IMR-90 (cell line): ENCODE measurements at regions not wholly inside any gene's neighbourhood (a gene's known extent, or its start where the extent isn't known, plus 50 kb on each side); places are given as distances from the start of the nearest gene placed in this dataset.

Experiments used
- ATAC-seq: fragments of 200-7000 bp; cut with Tn5 transposase; 2 replicates; pipeline ENCODE4 v1.9.1; 2020; ENCODE audit warnings: low read depth, mild to moderate bottlenecking, moderate library complexity
- BruUV-seq: library from RNA; stranded (reverse); fragments of 400-500 nt; replicated peaks from 2 replicates; lab custom pipeline; 2021; lab: Mats Ljungman, UMichigan
- CTCF ChIA-PET: fragments of 300-600 bp; formaldehyde crosslinking; extraction: SDS; loops from one replicate; lab custom pipeline; 2021; ENCODE audit warnings: antibody characterized with exemption; lab: Yijun Ruan, JAX
- POLR2A ChIA-PET: fragments of 300-600 bp; sonication (Branson Sonifier 250); formaldehyde crosslinking; loops from one replicate; lab custom pipeline; 2022; ENCODE audit warnings: antibody characterized with exemption; ENCODE audit not compliant: unreplicated experiment; lab: Charles Lee
- DNase-seq: peaks from one replicate; pipeline ENCODE4 v3.0.0; 2013
- H2AFZ ChIP-seq: replicated peaks from 2 replicates; pipeline ENCODE3; 2013; ENCODE audit warnings: low read length, mild to moderate bottlenecking; ENCODE audit not compliant: poor library complexity
- H2AK5ac ChIP-seq: 2 replicates; pipeline ENCODE4 v1.6.1; 2013; ENCODE audit warnings: low read depth, low read length, inconsistent platforms
- H2AK9ac ChIP-seq: replicated peaks from 2 replicates; pipeline ENCODE3; 2013; ENCODE audit warnings: mild to moderate bottlenecking, low read depth, low read length, moderate library complexity; ENCODE audit not compliant: poor library complexity
- H2BK120ac ChIP-seq: 2 replicates; pipeline ENCODE4 v1.6.1; 2013; ENCODE audit warnings: low read depth, low read length, inconsistent platforms
- H2BK15ac ChIP-seq: 3 replicates; pipeline ENCODE4 v1.6.1; 2013; ENCODE audit warnings: low read depth, low read length, inconsistent platforms
- H2BK20ac ChIP-seq: 2 replicates; pipeline ENCODE4 v1.6.1; 2013; ENCODE audit warnings: low read depth, mild to moderate bottlenecking, inconsistent platforms, low read length, moderate library complexity
- H2BK5ac ChIP-seq: 2 replicates; pipeline ENCODE4 v1.6.1; 2013; ENCODE audit warnings: mild to moderate bottlenecking, low read depth, low read length, inconsistent platforms; ENCODE audit not compliant: poor library complexity, severe bottlenecking
- H3K14ac ChIP-seq: replicated peaks from 2 replicates; pipeline ENCODE4 v1.6.1; 2013; ENCODE audit warnings: low read depth, low read length, inconsistent platforms
- H3K18ac ChIP-seq: 2 replicates; pipeline ENCODE4 v1.6.1; 2013; ENCODE audit warnings: low read depth, low read length, control low read depth
- H3K23ac ChIP-seq: 2 replicates; pipeline ENCODE4 v1.6.1; 2013; ENCODE audit warnings: low read depth, low read length, inconsistent platforms
- H3K27ac ChIP-seq: 2 replicates; pipeline ENCODE4 v1.5.1; 2013; ENCODE audit warnings: mild to moderate bottlenecking, control low read depth, low read length; ENCODE audit not compliant: insufficient read depth
- H3K27me3 ChIP-seq: 2 replicates; pipeline ENCODE4 v1.6.1; 2013; ENCODE audit warnings: low read length; ENCODE audit not compliant: control insufficient read depth, insufficient read depth
- H3K36me3 ChIP-seq: 2 replicates; pipeline ENCODE4 v1.6.1; 2013; ENCODE audit warnings: low read length, mixed read lengths; ENCODE audit not compliant: control insufficient read depth, insufficient read depth
- H3K4ac ChIP-seq: 2 replicates; pipeline ENCODE4 v1.6.1; 2013; ENCODE audit warnings: low read depth, low read length, inconsistent platforms
- H3K4me1 ChIP-seq: 2 replicates; pipeline ENCODE4 v1.6.1; 2013; ENCODE audit warnings: low read length, mixed read lengths; ENCODE audit not compliant: control insufficient read depth, insufficient read depth
- H3K4me2 ChIP-seq: 2 replicates; pipeline ENCODE4 v1.6.1; 2013; ENCODE audit warnings: low read depth, mild to moderate bottlenecking, control low read depth, low read length, moderate library complexity
- H3K4me3 ChIP-seq: 2 replicates; pipeline ENCODE4 v1.5.1; 2013; ENCODE audit warnings: low read depth, mild to moderate bottlenecking, control low read depth, low read length, moderate library complexity; ENCODE audit not compliant: insufficient read depth
- H3K56ac ChIP-seq: 2 replicates; pipeline ENCODE4 v1.6.1; 2013; ENCODE audit warnings: low read length, inconsistent platforms; ENCODE audit not compliant: insufficient read depth; ENCODE audit errors: extremely low read depth
- H3K79me1 ChIP-seq, 2 experiments: 2 replicates each; pipeline ENCODE4 v1.6.1; 2013; ENCODE audit warnings: low read length in 2 of 2, inconsistent platforms in 1 of 2, low read depth in 1 of 2
- H3K9ac ChIP-seq: 2 replicates; pipeline ENCODE4 v1.6.1; 2013; ENCODE audit warnings: low read depth, low read length, control low read depth
- H3K9me1 ChIP-seq: 2 replicates; pipeline ENCODE4 v1.6.1; 2013; ENCODE audit warnings: low read length, inconsistent platforms; ENCODE audit not compliant: insufficient read depth
- H3K9me3 ChIP-seq: 2 replicates; pipeline ENCODE4 v1.6.1; 2013; ENCODE audit warnings: low read length; ENCODE audit not compliant: control insufficient read depth, insufficient read depth
- H4K20me1 ChIP-seq: 2 replicates; pipeline ENCODE4 v1.6.1; 2013; ENCODE audit warnings: low read length, inconsistent platforms; ENCODE audit not compliant: insufficient read depth
- H4K5ac ChIP-seq: 2 replicates; pipeline ENCODE4 v1.6.1; 2013; ENCODE audit warnings: mild to moderate bottlenecking, low read depth, low read length, control low read depth
- H4K8ac ChIP-seq, 2 experiments: 2 replicates each; pipeline ENCODE4 v1.6.1; 2013; ENCODE audit warnings: low read depth in 2 of 2, low read length in 2 of 2, control low read depth in 1 of 2, inconsistent platforms in 1 of 2
- H4K91ac ChIP-seq: 2 replicates; pipeline ENCODE4 v1.6.1; 2013; ENCODE audit warnings: low read depth, low read length, inconsistent platforms; ENCODE audit not compliant: insufficient read depth
- CEBPB ChIP-seq: IDR thresholded peaks from 2 replicates; pipeline ENCODE4 v1.6.1; 2012; ENCODE audit warnings: low read depth, low read length, improper control_type of control experiment
- MAFK ChIP-seq: IDR thresholded peaks from 2 replicates; pipeline ENCODE4 v1.6.1; 2012; ENCODE audit warnings: low read depth, low read length, improper control_type of control experiment
- WGBS, 2 experiments: methylation state at CpG; one replicate each; pipeline versions ENCODE4 v1.1.5 to v1.1.7; 2013; ENCODE audit warnings: missing lambda C conversion rate in 2 of 2; ENCODE audit not compliant: insufficient read length in 1 of 2; ENCODE audit errors: extremely low coverage in 2 of 2; 5-methylcytosine and 5-hydroxymethylcytosine counted together
- dilution Hi-C: fragments of 300-500 bp; cut with HindIII; formaldehyde crosslinking; loops from one replicate; pipeline ENCODE4 v1.14.3; 2018; ENCODE audit warnings: low sequenced_read_pairs; ENCODE audit not compliant: unreplicated experiment
- in situ Hi-C: fragments of 300-500 bp; cut with MboI; formaldehyde crosslinking; loops from 3 replicates; pipeline ENCODE4 v1.14.3; 2019; ENCODE audit warnings: low sequenced_read_pairs, inconsistent platforms, mixed read lengths
- intact Hi-C: fragments of 100-400 bp; cut with micrococcal nuclease; formaldehyde crosslinking; loops from 2 replicates; pipeline ENCODE4 v1.10.0; 2022

GRCh38 chr3:106067711-106068110, 198.9 kb upstream of the CBLB start:
- Histone ChIP-seq H3K9ac (no peak overlapping the region), H3K4me3 (no peak overlapping the region), H3K79me1 (no peaks in the 10 kb centered on the region)

More at GRCh38 chr3:106067711-106068110, 198.9 kb upstream of the CBLB start:
- H4K91ac ChIP-seq = no peak overlapping the region
- no TSS peak for BruUV-seq
- no peak overlapping the region for H3K4me2 ChIP-seq
- no peak overlapping the region for H4K8ac ChIP-seq
- ATAC-seq (no peak), DNase-seq (no peak)
- H2BK20ac ChIP-seq = no peak overlapping the region
- no peak overlapping the region for H2AK5ac ChIP-seq
- H3K23ac ChIP-seq = no peak overlapping the region
- H3K27ac ChIP-seq = no peak overlapping the region
- H3K14ac ChIP-seq = no peak overlapping the region
- H4K5ac ChIP-seq = no peak overlapping the region
- no peak overlapping the region for H2AK9ac ChIP-seq
- H2BK15ac ChIP-seq = no peak overlapping the region
- dilution Hi-C loops (no loop called here), in situ Hi-C loops (no loop called here), intact Hi-C loops (no loop called here)
- no peaks in the 10 kb centered on the region for H4K20me1 ChIP-seq
- WGBS, 2 experiments = no CpG with 5 or more reads among the region's 3 CpGs
- no peak for TF ChIP-seq MAFK
- TF ChIP-seq CEBPB = 0 out of 2 replicates have a peak, but pooled peaks have one; percentile 8
- H3K9me3 ChIP-seq = no peaks in the 10 kb centered on the region
- H2AFZ ChIP-seq = no peak overlapping the region
- ChIA-PET POLR2A (no interaction called here), CTCF (no interaction called here)
- H3K18ac ChIP-seq = no peak overlapping the region
- no peak overlapping the region for H2BK120ac ChIP-seq
- H3K4ac ChIP-seq = no peak overlapping the region
- no peaks in the 10 kb centered on the region for H3K27me3 ChIP-seq
- no peaks in the 10 kb centered on the region for H3K36me3 ChIP-seq
- no peak overlapping the region for H3K56ac ChIP-seq
- H3K9me1 ChIP-seq = no peaks in the 10 kb centered on the region
- no peaks in the 10 kb centered on the region for H3K4me1 ChIP-seq
- H2BK5ac ChIP-seq = no peak overlapping the region
